CD4-positive, alpha-beta T cell treated with Interleukin-12 subunit alpha and Interleukin-12 subunit beta, for 1 hour (primary cell): ENCODE measurements at regions not wholly inside any gene's neighbourhood (a gene's known extent, or its start where the extent isn't known, plus 50 kb on each side); places are given as distances from the start of the nearest gene placed in this dataset.
"Not testable (repeated sequence)": the region's sequence is repeated elsewhere in the genome, so short reads cannot be mapped to it uniquely, and the experiment has no call there.

Experiments
- DNase-seq: peaks from one replicate; pipeline ENCODE4 v3.0.0-alpha.2; 2020

DNA sequence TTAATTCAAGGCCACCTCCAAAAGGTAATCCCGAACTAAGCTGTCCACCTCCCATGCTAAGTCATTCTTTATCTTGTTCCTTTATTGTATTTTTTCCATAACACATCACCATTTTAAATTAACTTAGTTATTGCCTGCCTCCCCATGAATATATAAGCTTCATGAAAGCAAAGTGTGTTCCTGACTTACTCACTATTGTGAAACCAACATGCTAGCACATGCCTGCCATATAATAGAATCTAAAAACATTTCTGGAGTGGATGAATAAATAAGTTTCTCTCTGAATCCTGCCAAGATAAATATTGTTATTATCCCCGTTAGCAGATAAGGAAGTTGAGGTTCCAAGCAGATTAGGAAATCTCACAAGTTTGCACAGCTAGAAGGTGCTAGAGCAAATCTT is 98.7 kb upstream of the RRN3 start:
- not testable (repeated sequence) for DNase-seq

DNA sequence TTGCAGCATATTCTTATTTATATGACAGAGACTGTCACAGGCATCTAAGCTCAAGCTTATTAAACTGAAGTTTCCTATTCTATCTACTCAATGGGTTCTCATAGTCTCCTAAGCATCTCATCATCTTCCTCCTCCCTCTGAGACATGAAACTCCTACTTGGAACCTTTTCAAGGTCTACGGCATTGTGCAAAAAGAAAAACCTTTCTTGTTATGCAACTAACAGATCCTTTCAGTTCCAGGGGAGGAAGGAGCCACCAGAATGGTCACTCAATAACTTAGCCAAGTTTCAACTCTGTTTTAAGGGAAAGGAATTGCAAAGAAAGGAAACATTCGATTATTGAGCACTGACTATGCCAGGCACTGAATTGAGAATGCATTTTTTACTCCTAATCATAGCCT is 98.1 kb upstream of the RRN3 start:
- not testable (repeated sequence) for DNase-seq

DNA sequence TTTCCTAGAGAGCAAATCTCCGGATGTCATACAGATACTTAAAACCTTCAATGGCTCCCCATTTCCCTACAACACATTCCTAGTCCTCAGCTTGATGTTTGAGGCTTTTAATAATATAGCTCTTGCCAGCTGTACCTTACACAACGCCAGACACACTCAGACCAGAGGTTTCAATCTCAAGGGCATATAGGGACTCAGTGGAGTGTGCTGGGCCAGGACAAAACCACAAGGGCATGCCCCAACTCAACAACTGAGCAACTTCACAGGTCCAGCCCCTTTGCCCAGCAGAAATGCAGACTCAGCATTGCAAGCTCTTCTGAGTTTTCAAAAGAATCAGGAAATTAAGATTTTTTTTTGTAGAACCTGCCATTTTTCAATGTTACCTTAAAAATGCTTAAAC is 95.4 kb upstream of the RRN3 start:
- not testable (repeated sequence) for DNase-seq
